Type B pancreatic cell (in vitro differentiated cells): ENCODE measurements at regions not wholly inside any gene's neighbourhood (a gene's known extent, or its start where the extent isn't known, plus 50 kb on each side); places are given as distances from the start of the nearest gene placed in this dataset.

Experiments
- DNase-seq: peaks from one replicate; pipeline ENCODE4 v3.0.0; 2021; ENCODE audit warnings: mixed read lengths; ENCODE audit not compliant: unreplicated experiment; ENCODE audit errors: extremely low spot score
- H3K27ac Mint-ChIP-seq: 2 replicates; pipeline ENCODE4 v1.8.0; 2021; ENCODE audit warnings: mild to moderate bottlenecking, mixed read lengths
- H3K27me3 Mint-ChIP-seq: 2 replicates; pipeline ENCODE4 v1.8.0; 2021; ENCODE audit warnings: mixed read lengths
- H3K36me3 Mint-ChIP-seq: 2 replicates; pipeline ENCODE4 v1.8.0; 2021; ENCODE audit warnings: mixed read lengths
- H3K4me1 Mint-ChIP-seq: one replicate; pipeline ENCODE4 v1.8.0; 2021; ENCODE audit warnings: mixed read lengths; ENCODE audit not compliant: unreplicated experiment
- H3K4me3 Mint-ChIP-seq: 2 replicates; pipeline ENCODE4 v1.8.0; 2021; ENCODE audit warnings: mild to moderate bottlenecking, mixed read lengths
- H3K9me3 Mint-ChIP-seq: 2 replicates; pipeline ENCODE4 v1.8.0; 2021; ENCODE audit warnings: mixed read lengths
- TF ChIP-seq, protein P1 (sequence below): fragments of 200-600 bp; sonication (generic); conservative IDR thresholded peaks from 2 replicates; pipeline ENCODE4 v1.5.0; 2021; ENCODE audit warnings: antibody characterized with exemption, mild to moderate bottlenecking

GRCh38 chr6:159642995-159643394 is 50.0 kb downstream of the SOD2 start:
- TF ChIP-seq, protein P1, sequence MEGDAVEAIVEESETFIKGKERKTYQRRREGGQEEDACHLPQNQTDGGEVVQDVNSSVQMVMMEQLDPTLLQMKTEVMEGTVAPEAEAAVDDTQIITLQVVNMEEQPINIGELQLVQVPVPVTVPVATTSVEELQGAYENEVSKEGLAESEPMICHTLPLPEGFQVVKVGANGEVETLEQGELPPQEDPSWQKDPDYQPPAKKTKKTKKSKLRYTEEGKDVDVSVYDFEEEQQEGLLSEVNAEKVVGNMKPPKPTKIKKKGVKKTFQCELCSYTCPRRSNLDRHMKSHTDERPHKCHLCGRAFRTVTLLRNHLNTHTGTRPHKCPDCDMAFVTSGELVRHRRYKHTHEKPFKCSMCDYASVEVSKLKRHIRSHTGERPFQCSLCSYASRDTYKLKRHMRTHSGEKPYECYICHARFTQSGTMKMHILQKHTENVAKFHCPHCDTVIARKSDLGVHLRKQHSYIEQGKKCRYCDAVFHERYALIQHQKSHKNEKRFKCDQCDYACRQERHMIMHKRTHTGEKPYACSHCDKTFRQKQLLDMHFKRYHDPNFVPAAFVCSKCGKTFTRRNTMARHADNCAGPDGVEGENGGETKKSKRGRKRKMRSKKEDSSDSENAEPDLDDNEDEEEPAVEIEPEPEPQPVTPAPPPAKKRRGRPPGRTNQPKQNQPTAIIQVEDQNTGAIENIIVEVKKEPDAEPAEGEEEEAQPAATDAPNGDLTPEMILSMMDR = no peak
- no peak overlapping the region for H3K27ac Mint-ChIP-seq
- H3K4me3 Mint-ChIP-seq = no peak overlapping the region
- no peaks in the 10 kb centered on the region for H3K27me3 Mint-ChIP-seq
- peaks cover 5% of the 10 kb centered on the region for H3K9me3 Mint-ChIP-seq
- H3K4me1 Mint-ChIP-seq = no peaks in the 10 kb centered on the region
- H3K36me3 Mint-ChIP-seq = no peaks in the 10 kb centered on the region
- no peak for DNase-seq

- Mint-ChIP-seq H3K4me1 (no peaks in the 10 kb centered on the region), H3K36me3 (no peaks in the 10 kb centered on the region), H3K27me3 (no peaks in the 10 kb centered on the region), H3K4me3 (no peak overlapping the region), H3K9me3 (peaks cover 5% of the 10 kb centered on the region), H3K27ac (no peak overlapping the region)
- no peak for DNase-seq
- TF ChIP-seq, protein P1 = no peak
Measured at GRCh38 chr6:159642481-159642880, 50.6 kb downstream of the SOD2 start.

DNA sequence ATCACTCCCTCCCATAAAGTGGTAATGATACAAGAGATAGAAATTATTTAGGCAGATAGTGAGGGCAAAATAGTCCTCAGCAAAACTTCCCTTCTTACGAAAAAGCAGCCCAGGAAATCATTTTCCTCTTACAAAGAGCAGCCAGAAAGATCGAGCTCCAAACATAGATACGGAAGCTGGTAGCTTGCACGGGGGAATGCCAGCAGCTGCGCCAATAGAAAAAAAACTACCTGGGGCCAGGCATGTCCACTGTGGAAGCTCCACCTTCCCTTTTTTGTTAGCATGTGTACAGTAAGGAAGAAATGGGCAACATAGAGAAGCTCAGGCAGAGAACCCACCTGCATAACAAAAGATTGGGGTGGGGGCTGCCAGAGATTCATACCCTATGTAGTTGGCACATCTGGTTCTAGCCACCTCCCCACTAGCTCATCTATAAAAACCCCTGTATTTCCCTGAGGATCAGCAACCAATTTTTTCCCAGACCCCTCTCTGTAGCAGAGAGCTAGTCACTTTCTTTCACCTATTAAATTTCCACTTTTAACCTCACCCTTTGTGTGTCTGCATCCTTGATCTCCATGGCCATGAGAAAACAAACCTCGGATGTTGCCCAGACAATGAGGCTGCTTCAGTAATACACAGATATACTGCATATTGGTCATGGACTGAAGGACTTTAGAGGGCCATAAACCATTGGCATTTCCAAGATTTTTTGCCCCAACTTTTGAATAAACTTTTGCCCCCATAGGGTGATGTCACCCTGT is 52.1 kb downstream of the SOD2 start:
- no peaks in the 10 kb centered on the region for H3K27me3 Mint-ChIP-seq

GRCh38 chr6:159640322-159640721 is 52.7 kb downstream of the SOD2 start:
- Mint-ChIP-seq H3K27me3 (no peaks in the 10 kb centered on the region), H3K4me1 (no peaks in the 10 kb centered on the region), H3K27ac (no peak overlapping the region), H3K4me3 (no peak overlapping the region), H3K9me3 (peaks cover 5% of the 10 kb centered on the region), H3K36me3 (no peaks in the 10 kb centered on the region)
- TF ChIP-seq, protein P1 = no peak
- DNase-seq = no peak

More for the DNA sequence above, 52.1 kb downstream of the SOD2 start:
- TF ChIP-seq, protein P1 = no peak
- Mint-ChIP-seq H3K36me3 (no peaks in the 10 kb centered on the region), H3K4me3 (no peak overlapping the region), H3K27ac (no peak overlapping the region), H3K9me3 (peaks cover 5% of the 10 kb centered on the region), H3K4me1 (no peaks in the 10 kb centered on the region)
- DNase-seq = no peak

DNA sequence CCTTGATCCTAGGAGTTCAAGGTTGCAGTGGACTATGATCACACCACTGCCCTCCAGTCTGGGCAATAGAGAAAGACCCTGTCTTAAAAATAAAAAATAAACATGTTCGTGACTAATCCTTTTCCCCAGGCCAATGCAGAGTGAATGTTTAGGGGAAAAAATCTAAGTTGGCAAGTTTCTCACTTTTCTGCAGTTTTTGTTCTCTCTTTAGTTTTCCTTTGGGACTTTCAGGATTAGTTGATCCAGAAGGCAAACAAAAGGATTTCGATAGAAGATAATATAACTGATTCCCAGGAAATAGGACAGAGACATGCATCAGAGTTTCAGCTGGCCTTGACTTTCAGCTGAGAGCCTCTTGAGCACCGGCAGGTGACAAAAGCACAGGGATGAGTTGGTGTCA is 53.3 kb downstream of the SOD2 start:
- TF ChIP-seq, protein P1 = no peak
- Mint-ChIP-seq H3K27ac (no peak overlapping the region), H3K4me1 (no peaks in the 10 kb centered on the region), H3K4me3 (no peak overlapping the region), H3K36me3 (no peaks in the 10 kb centered on the region), H3K9me3 (peaks cover 5% of the 10 kb centered on the region), H3K27me3 (no peaks in the 10 kb centered on the region)
- no peak for DNase-seq
